Tibial nerve (tissue), 4 donors: ENCODE measurements at regions not wholly inside any gene's neighbourhood (a gene's known extent, or its start where the extent isn't known, plus 50 kb on each side); places are given as distances from the start of the nearest gene placed in this dataset.

Experiments
- DNase-seq, 2 donors: peaks; one replicate each; pipeline ENCODE4 v3.0.0-alpha.2; 2019; ENCODE audit warnings: low spot score in 2 of 2
- H3K27ac ChIP-seq, 4 donors: fragments of 200-600 bp; sonication (generic) in 3 of 4; one replicate each; pipeline ENCODE4 v1.5.1; 2017 to 2019; ENCODE audit warnings: mild to moderate bottlenecking in 1 of 4
- H3K27me3 ChIP-seq, 2 donors: fragments of 200-600 bp; sonication (generic) in 1 of 2; one replicate each; pipeline versions ENCODE4 v1.5.1 to v1.6.0; 2017 to 2019
- H3K36me3 ChIP-seq, 3 donors: fragments of 200-600 bp; sonication (generic); one replicate each; pipeline ENCODE4 v1.5.1; 2018 to 2019
- H3K4me1 ChIP-seq, 4 donors: fragments of 200-600 bp; sonication (generic) in 3 of 4; one replicate each; pipeline ENCODE4 v1.5.1; 2017 to 2019
- H3K4me3 ChIP-seq, 4 donors: fragments of 200-600 bp; sonication (generic) in 3 of 4; one replicate each; pipeline ENCODE4 v1.5.1; 2017 to 2019; ENCODE audit warnings: mild to moderate bottlenecking in 1 of 4, moderate library complexity in 1 of 4
- H3K9me3 ChIP-seq, 4 donors: fragments of 200-600 bp; sonication (generic) in 3 of 4; one replicate each; pipeline ENCODE4 v1.5.1; 2017 to 2019
- CTCF ChIP-seq, 5 experiments: fragments of 200-600 bp in 3 of 5; fragments of 450-650 bp in 2 of 5; sonication (generic) in 3 of 5; IDR thresholded peaks; one replicate each; pipeline ENCODE4 v1.5.1; 2016 to 2019; ENCODE audit warnings: antibody characterized with exemption in 5 of 5, mild to moderate bottlenecking in 3 of 5, moderate library complexity in 2 of 5
- EP300 ChIP-seq, 2 donors: sonication (generic); formaldehyde crosslinking; IDR thresholded peaks; one replicate each; pipeline ENCODE4 v1.6.1; 2017; ENCODE audit warnings: antibody characterized with exemption in 2 of 2, mild to moderate bottlenecking in 1 of 2
- POLR2A ChIP-seq, 2 donors: fragments of 450-650 bp; IDR thresholded peaks; one replicate each; pipeline ENCODE4 v1.6.1; 2017; ENCODE audit warnings: antibody characterized with exemption in 2 of 2, mild to moderate bottlenecking in 2 of 2, moderate library complexity in 2 of 2
- WGBS, 2 donors: methylation state at CpG; one replicate each; pipeline ENCODE4 v1.1.5; 2018; 5-methylcytosine and 5-hydroxymethylcytosine counted together

GRCh38 chr10:121049489-121049888, 198.3 kb downstream of the WDR11 start:
- H3K27me3 ChIP-seq, result no peaks in the 10 kb centered on the region
- peaks cover 0 to 5% (median 0%) of the 10 kb centered on the region in 4 donors for H3K9me3 ChIP-seq
- no peaks in the 10 kb centered on the region for H3K36me3 ChIP-seq
- no peak for TF ChIP-seq CTCF (IDR thresholded peaks at IDR 0.05)
- no peak for TF ChIP-seq EP300 (IDR thresholded peaks at IDR 0.05)
- no peak for TF ChIP-seq POLR2A (IDR thresholded peaks at IDR 0.05)
- H3K4me1 ChIP-seq, result no peaks in the 10 kb centered on the region
- H3K27ac ChIP-seq, result no peak overlapping the region
- H3K4me3 ChIP-seq, result no peak overlapping the region
- DNase-seq, result no peak
- WGBS, 2 donors, result 40 to 58% methylated on average over 2 of the region's 2 CpGs

- TF ChIP-seq POLR2A (IDR thresholded peaks at IDR 0.05) (no peak), EP300 (IDR thresholded peaks at IDR 0.05) (no peak), CTCF (IDR thresholded peaks at IDR 0.05) (no peak)
- H3K36me3 ChIP-seq, result no peaks in the 10 kb centered on the region
- no peaks in the 10 kb centered on the region for H3K4me1 ChIP-seq
- H3K27ac ChIP-seq, result no peak overlapping the region
- no peak for DNase-seq
- H3K4me3 ChIP-seq, result no peak overlapping the region
- 49 to 57% methylated on average over 1 of the region's 1 CpG for whole genome bisulfite sequencing, 2 donors
- no peaks in the 10 kb centered on the region for H3K27me3 ChIP-seq
- peaks cover 0 to 6% (median 0%) of the 10 kb centered on the region in 4 donors for H3K9me3 ChIP-seq
Observed at GRCh38 chr10:121049923-121050322, 198.8 kb downstream of the WDR11 start.

DNA sequence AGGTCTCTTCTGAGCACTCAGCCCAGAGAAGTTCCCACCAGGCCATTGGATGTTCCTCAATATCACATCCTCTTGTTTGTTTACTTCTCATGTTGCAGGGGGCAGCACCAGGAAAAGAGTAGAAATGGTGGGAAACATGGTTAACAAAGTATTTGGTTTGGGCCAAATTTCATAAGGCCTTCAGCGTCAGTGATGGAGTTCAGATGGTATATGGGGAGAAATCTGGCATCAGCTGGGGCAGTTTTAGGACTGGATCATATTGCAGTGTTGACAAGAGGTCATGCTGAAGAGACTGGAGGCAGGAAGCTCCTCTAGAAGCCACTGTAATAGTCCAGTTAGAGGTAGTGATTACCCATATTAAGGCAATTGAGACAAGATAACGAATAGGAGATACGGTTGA, 200.0 kb downstream of the WDR11 start:
- no peak for TF ChIP-seq CTCF (IDR thresholded peaks at IDR 0.05)
- TF ChIP-seq POLR2A (IDR thresholded peaks at IDR 0.05), result no peak
- TF ChIP-seq EP300 (IDR thresholded peaks at IDR 0.05), result no peak
- no peak for DNase-seq
- Histone ChIP-seq H3K36me3 (no peaks in the 10 kb centered on the region), H3K9me3 (peaks cover 0 to 6% (median 0%) of the 10 kb centered on the region in 4 donors), H3K4me3 (no peak overlapping the region), H3K4me1 (no peaks in the 10 kb centered on the region), H3K27ac (no peak overlapping the region), H3K27me3 (no peaks in the 10 kb centered on the region)
- 83 to 92% methylated on average over 3 of the region's 3 CpGs for WGBS, 2 donors

DNA sequence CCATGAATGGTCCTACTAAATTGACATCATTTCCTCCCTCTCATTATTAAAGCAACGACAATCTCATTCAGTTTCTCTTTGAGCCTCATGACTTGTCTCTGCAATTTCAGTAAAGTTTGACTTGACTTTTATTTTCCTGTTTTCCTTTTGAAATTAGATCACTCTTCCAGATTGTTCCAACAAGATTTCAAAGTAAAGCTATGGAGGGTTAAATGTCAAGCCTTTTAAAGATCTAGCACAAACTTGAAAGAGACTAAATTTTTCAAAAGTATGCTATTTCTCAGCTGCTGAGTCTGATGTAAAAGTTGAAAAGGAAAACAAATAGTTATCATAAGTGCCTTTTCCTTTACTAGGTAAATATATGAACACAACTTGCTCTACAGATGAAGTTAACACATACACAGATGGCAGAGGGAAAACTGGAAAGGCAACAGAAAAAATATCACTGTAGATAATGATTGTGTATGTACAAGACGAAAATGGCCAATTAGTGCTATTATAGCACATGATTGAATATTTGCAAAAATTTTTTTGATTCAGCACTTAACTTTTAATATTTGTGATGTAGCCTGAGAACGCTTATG, 200.6 kb downstream of the WDR11 start:
- WGBS, 2 donors, result 64 to 67% methylated on average over 3 of the region's 3 CpGs
- TF ChIP-seq CTCF (IDR thresholded peaks at IDR 0.05) (no peak), EP300 (IDR thresholded peaks at IDR 0.05) (no peak), POLR2A (IDR thresholded peaks at IDR 0.05) (no peak)
- no peak for DNase-seq
- no peaks in the 10 kb centered on the region for H3K36me3 ChIP-seq
- H3K27ac ChIP-seq, result no peak overlapping the region
- no peak overlapping the region for H3K4me3 ChIP-seq
- H3K9me3 ChIP-seq, result peaks cover 0 to 6% (median 0%) of the 10 kb centered on the region in 4 donors
- no peaks in the 10 kb centered on the region for H3K27me3 ChIP-seq
- no peaks in the 10 kb centered on the region for H3K4me1 ChIP-seq

GRCh38 chr10:121053151-121053550, 202.0 kb downstream of the WDR11 start:
- H3K4me1 ChIP-seq, result no peaks in the 10 kb centered on the region
- no peak overlapping the region for H3K27ac ChIP-seq
- no peaks in the 10 kb centered on the region for H3K27me3 ChIP-seq
- DNase-seq, result no peak
- H3K36me3 ChIP-seq, result no peaks in the 10 kb centered on the region
- H3K4me3 ChIP-seq, result no peak overlapping the region
- H3K9me3 ChIP-seq, result peaks cover 0 to 6% (median 0%) of the 10 kb centered on the region in 4 donors
- WGBS, 2 donors, result 79 to 84% methylated on average over 3 of the region's 3 CpGs
- no peak for TF ChIP-seq EP300 (IDR thresholded peaks at IDR 0.05)
- TF ChIP-seq POLR2A (IDR thresholded peaks at IDR 0.05), result no peak
- no peak for TF ChIP-seq CTCF (IDR thresholded peaks at IDR 0.05)
